A673 (cell line): ENCODE measurements at regions not wholly inside any gene's neighbourhood (a gene's known extent, or its start where the extent isn't known, plus 50 kb on each side); places are given as distances from the start of the nearest gene placed in this dataset.

Experiments used
- BruUV-seq: library from RNA; stranded (reverse); fragments of 400-500 nt; replicated peaks from 2 replicates; lab custom pipeline; 2021; lab: Mats Ljungman, UMichigan
- CTCF ChIA-PET: fragments of 300-600 bp; sonication (Branson Sonifier 250); formaldehyde crosslinking; loops from one replicate; lab custom pipeline; 2022; ENCODE audit warnings: antibody characterized with exemption; lab: Charles Lee
- POLR2A ChIA-PET: fragments of 300-600 bp; sonication (Branson Sonifier 250); formaldehyde crosslinking; loops from one replicate; lab custom pipeline; 2022; ENCODE audit warnings: antibody characterized with exemption; ENCODE audit not compliant: low non-redundant PET; lab: Charles Lee
- DNase-seq: peaks from one replicate; pipeline ENCODE4 v3.0.0-alpha.2; 2015; ENCODE audit warnings: low spot score
- H3K27ac ChIP-seq: fragments of 200-600 bp; sonication (generic); 2 replicates; pipeline ENCODE4 v1.5.1; 2016; ENCODE audit warnings: mixed run types, low read depth, mild to moderate bottlenecking, mixed read lengths, antibody characterized with exemption, low read length; ENCODE audit not compliant: poor library complexity, severe bottlenecking
- H3K27me3 ChIP-seq: fragments of 200-600 bp; sonication (generic); replicated peaks from 2 replicates; pipeline ENCODE4 v1.6.1; 2017; ENCODE audit warnings: mixed run types, low read depth, mild to moderate bottlenecking, mixed read lengths, antibody characterized with exemption, low read length; ENCODE audit not compliant: insufficient read depth, poor library complexity
- H3K36me3 ChIP-seq: fragments of 200-600 bp; sonication (generic); 2 replicates; pipeline ENCODE4 v1.6.1; 2016; ENCODE audit warnings: mixed run types, mild to moderate bottlenecking, mixed read lengths, antibody characterized with exemption, low read length; ENCODE audit not compliant: insufficient read depth, poor library complexity, severe bottlenecking
- H3K4me1 ChIP-seq: fragments of 200-600 bp; sonication (generic); 2 replicates; pipeline ENCODE4 v1.6.1; 2017; ENCODE audit warnings: mixed run types, mild to moderate bottlenecking, mixed read lengths, antibody characterized with exemption, low read length; ENCODE audit not compliant: insufficient read depth, poor library complexity, severe bottlenecking
- H3K4me3 ChIP-seq: fragments of 200-600 bp; sonication (generic); 2 replicates; pipeline ENCODE4 v1.5.1; 2016; ENCODE audit warnings: low read depth, mixed run types, mild to moderate bottlenecking, mixed read lengths, low read length; ENCODE audit not compliant: poor library complexity, severe bottlenecking
- H3K9me3 ChIP-seq: fragments of 200-600 bp; sonication (generic); 2 replicates; pipeline ENCODE4 v1.6.1; 2016; ENCODE audit warnings: mixed run types, low read depth, mild to moderate bottlenecking, mixed read lengths, antibody characterized with exemption, low read length; ENCODE audit not compliant: poor library complexity, severe bottlenecking
- CTCF ChIP-seq: fragments of 300-800, 200-600 bp; sonication (generic); conservative IDR thresholded peaks from 2 replicates; pipeline ENCODE4 v1.5.1; 2017; ENCODE audit warnings: low read depth, mild to moderate bottlenecking, antibody characterized with exemption, low read length, moderate library complexity, mixed read lengths
- EZH2 ChIP-seq: fragments of 200-600 bp; sonication (generic); IDR thresholded peaks from 2 replicates; pipeline ENCODE4 v1.6.1; 2017; ENCODE audit warnings: borderline replicate concordance, low read depth, mild to moderate bottlenecking, mixed read lengths, antibody characterized with exemption, low read length; ENCODE audit not compliant: poor library complexity, severe bottlenecking
- intact Hi-C: fragments of 100-400 bp; cut with micrococcal nuclease; formaldehyde crosslinking; loops from one replicate; pipeline ENCODE4 v1.10.0; 2022; ENCODE audit not compliant: unreplicated experiment

- no peak for DNase-seq
- H3K9me3 ChIP-seq: peaks cover 7% of the 10 kb centered on the region
- CTCF ChIA-PET: no interaction called here
- intact Hi-C loops: no loop called here
- H3K36me3 ChIP-seq: no peaks in the 10 kb centered on the region
- H3K4me3 ChIP-seq: no peak overlapping the region
- TF ChIP-seq EZH2: no peak
- TF ChIP-seq CTCF: no peak
- H3K4me1 ChIP-seq: no peaks in the 10 kb centered on the region
- H3K27ac ChIP-seq: no peak overlapping the region
- POLR2A ChIA-PET: no interaction called here
- H3K27me3 ChIP-seq: no peaks in the 10 kb centered on the region
- no TSS peak for BruUV-seq
Observed at GRCh38 chr12:115506822-115507559, 770.5 kb downstream of the MED13L start.

DNA sequence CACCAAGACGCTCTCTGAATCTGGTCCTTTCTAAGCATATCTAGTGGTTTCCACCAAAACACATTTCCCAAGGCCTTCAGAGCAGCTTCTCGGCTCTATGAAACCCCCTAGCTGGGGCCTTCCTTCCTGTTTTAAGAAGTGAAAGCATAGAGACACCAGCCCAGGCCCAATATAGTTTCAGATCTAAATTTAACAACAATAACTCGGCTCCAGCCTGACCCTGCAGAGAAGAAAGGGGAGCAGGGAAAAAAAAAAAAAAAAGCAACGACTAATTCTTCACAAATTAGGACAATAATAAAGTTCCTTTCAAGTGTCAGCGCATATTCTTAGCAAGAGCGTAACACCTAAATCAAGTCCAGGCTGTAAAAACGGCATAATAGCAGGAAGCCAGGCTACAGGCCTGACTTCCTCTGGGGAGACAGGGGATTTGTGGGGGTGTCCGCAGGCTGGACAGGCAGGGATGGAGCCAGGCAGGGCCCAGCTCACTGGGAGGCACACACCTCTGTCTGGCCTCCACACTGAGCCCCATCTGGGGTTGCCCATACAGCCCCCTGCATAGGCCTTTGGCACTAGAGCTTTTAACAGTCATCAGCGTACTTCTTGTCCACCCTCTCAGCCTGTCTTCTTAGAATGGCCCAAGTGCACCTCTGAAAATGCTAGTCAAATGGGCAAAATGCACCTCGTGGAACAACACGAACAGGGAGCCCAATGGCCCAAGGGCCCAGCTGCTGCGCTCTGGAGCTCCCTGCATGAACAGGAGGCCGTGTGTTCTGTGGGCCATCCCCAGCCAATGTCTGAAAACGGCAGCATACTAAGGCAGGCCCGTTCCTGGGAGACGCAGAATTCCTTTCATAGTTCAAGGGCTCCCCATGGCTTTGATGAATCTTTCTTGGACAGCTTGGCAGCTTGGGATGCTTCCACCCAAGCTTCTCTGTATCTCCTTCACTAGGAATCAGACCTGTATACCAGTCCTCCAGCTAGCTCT is 772.9 kb downstream of the MED13L start:
- ChIA-PET CTCF (no interaction called here), POLR2A (no interaction called here)
- H3K27me3 ChIP-seq: no peaks in the 10 kb centered on the region
- peaks cover 7% of the 10 kb centered on the region for H3K9me3 ChIP-seq
- TF ChIP-seq CTCF: no peak
- no peak for TF ChIP-seq EZH2
- no peaks in the 10 kb centered on the region for H3K36me3 ChIP-seq
- H3K4me3 ChIP-seq: no peak overlapping the region
- no TSS peak for BruUV-seq
- H3K27ac ChIP-seq: no peak overlapping the region
- no peak for DNase-seq
- intact Hi-C loops: no loop called here
- no peaks in the 10 kb centered on the region for H3K4me1 ChIP-seq

- intact Hi-C loops: no loop called here
- Histone ChIP-seq H3K27me3 (no peaks in the 10 kb centered on the region), H3K4me3 (no peak overlapping the region), H3K4me1 (no peaks in the 10 kb centered on the region), H3K36me3 (no peaks in the 10 kb centered on the region), H3K27ac (no peak overlapping the region), H3K9me3 (peaks cover 7% of the 10 kb centered on the region)
- no TSS peak for BruUV-seq
- DNase-seq: no peak
- POLR2A ChIA-PET: no interaction called here
- TF ChIP-seq EZH2: no peak
- no peak for TF ChIP-seq CTCF
- CTCF ChIA-PET: no interaction called here
Observed at GRCh38 chr12:115500872-115501271, 776.6 kb downstream of the MED13L start.
